ENCODE measurements at regions not wholly inside any gene's neighbourhood (a gene's known extent, or its start where the extent isn't known, plus 50 kb on each side); places are given as distances from the start of the nearest gene placed in this dataset.

DNA sequence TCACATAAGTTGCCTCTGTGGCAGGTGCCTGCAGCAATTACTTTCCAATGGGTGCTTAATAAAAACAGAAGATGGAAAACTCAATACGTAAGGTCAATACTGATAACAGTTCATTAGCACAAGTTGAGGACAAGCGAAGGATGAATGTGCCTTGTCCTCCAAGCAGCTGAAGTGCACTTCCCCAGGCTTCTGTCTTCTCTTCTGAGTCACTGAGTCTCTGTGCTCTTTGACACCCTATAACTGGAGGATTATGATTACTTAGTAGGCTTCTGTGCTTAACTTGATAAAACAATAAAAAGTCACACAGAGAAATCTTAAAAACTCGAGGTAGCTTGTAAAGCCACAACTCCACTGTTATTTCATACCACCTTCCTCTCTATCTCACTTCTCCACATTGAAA is 216.6 kb upstream of the ADCY2 start:
- ATAC-seq (ENCODE audit: low read depth) (no peak), DNase-seq (no peak)
- Histone ChIP-seq H3K4me1 (ENCODE audit: control insufficient read depth in 2 of 2, insufficient read depth in 2 of 2, low read length in 2 of 2) (no peaks in the 10 kb centered on the region), H3K9me3 (ENCODE audit: control extremely low read depth in 1 of 3, control insufficient read depth in 2 of 3, insufficient read depth in 1 of 3, low read length in 2 of 3) (peaks cover 0 to 3% (median 0%) of the 10 kb centered on the region in 3 donors), H3K4me3 (ENCODE audit: control extremely low read depth in 1 of 5, extremely low read depth in 1 of 5, insufficient read depth in 1 of 5, low read depth in 2 of 5, low read length in 4 of 5) (no peak overlapping the region), H3K27ac (ENCODE audit: low read length in 2 of 2) (no peak overlapping the region), H3K9ac (ENCODE audit: low read length) (no peak overlapping the region), H4K20me1 (ENCODE audit: control insufficient read depth, insufficient read depth, low read length, poor library complexity, severe bottlenecking) (no peaks in the 10 kb centered on the region), H3K79me2 (ENCODE audit: control insufficient read depth, insufficient read depth, low read length) (no peaks in the 10 kb centered on the region), H3K27me3 (replicated peaks in 1 of 4; ENCODE audit: control extremely low read depth in 1 of 4, control insufficient read depth in 3 of 4, insufficient read depth in 4 of 4, low read length in 3 of 4) (no peaks in the 10 kb centered on the region), H3K36me3 (replicated peaks in 1 of 2; ENCODE audit: control extremely low read depth in 1 of 2, control insufficient read depth in 1 of 2, extremely low read depth in 1 of 2, insufficient read depth in 2 of 2, low read length in 1 of 2) (no peaks in the 10 kb centered on the region), H2AFZ (ENCODE audit: insufficient read depth, low read depth, low read length, poor library complexity, severe bottlenecking) (no peak overlapping the region), H3K4me2 (replicated peaks; ENCODE audit: low read depth, low read length, poor library complexity, severe bottlenecking) (no peak overlapping the region)
- Mint-ChIP-seq H3K27ac (no peak overlapping the region), H3K4me1 (no peaks in the 10 kb centered on the region), H3K4me3 (no peak overlapping the region), H3K27me3 (no peaks in the 10 kb centered on the region), H3K9me3 (ENCODE audit: insufficient read depth) (peaks cover 3% of the 10 kb centered on the region)
- intact Hi-C loops (cut with micrococcal nuclease): no loop called here
- WGBS (ENCODE audit: insufficient coverage): 73% methylated on average over 2 of the region's 3 CpGs
- TF ChIP-seq, protein P1, sequence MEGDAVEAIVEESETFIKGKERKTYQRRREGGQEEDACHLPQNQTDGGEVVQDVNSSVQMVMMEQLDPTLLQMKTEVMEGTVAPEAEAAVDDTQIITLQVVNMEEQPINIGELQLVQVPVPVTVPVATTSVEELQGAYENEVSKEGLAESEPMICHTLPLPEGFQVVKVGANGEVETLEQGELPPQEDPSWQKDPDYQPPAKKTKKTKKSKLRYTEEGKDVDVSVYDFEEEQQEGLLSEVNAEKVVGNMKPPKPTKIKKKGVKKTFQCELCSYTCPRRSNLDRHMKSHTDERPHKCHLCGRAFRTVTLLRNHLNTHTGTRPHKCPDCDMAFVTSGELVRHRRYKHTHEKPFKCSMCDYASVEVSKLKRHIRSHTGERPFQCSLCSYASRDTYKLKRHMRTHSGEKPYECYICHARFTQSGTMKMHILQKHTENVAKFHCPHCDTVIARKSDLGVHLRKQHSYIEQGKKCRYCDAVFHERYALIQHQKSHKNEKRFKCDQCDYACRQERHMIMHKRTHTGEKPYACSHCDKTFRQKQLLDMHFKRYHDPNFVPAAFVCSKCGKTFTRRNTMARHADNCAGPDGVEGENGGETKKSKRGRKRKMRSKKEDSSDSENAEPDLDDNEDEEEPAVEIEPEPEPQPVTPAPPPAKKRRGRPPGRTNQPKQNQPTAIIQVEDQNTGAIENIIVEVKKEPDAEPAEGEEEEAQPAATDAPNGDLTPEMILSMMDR (IDR thresholded peaks at IDR 0.05): no peak
- no peak for TF ChIP-seq EZH2 (IDR thresholded peaks at IDR 0.05; ENCODE audit: borderline replicate concordance, insufficient read depth, low read depth, low read length, poor library complexity, severe bottlenecking)
- ChIA-PET CTCF (no interaction called here), POLR2A (no interaction called here)

DNA sequence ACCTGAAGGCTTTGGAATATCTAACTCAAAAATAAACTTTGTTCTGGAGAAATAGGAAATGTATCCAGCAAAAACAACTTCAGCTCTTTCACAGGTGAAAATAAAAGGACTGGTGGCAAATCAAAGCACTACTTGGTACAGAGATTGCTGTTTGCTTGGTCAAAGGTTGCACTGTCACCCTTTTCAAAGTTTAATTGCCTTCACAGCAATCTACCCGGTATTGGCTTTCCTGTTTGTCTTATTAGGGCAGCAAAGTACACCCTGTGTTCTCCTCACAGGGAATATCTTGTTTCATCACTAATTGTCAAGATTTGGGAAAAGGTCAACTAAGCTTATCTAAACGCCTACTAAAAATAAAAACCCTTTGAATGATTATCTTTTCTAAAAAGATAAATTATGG is 214.1 kb upstream of the ADCY2 start:
- Histone ChIP-seq H2AFZ (ENCODE audit: insufficient read depth, low read depth, low read length, poor library complexity, severe bottlenecking) (no peak overlapping the region), H3K79me2 (ENCODE audit: control insufficient read depth, insufficient read depth, low read length) (no peaks in the 10 kb centered on the region), H3K36me3 (replicated peaks in 1 of 2; ENCODE audit: control extremely low read depth in 1 of 2, control insufficient read depth in 1 of 2, extremely low read depth in 1 of 2, insufficient read depth in 2 of 2, low read length in 1 of 2) (no peaks in the 10 kb centered on the region), H3K9ac (ENCODE audit: low read length) (no peak overlapping the region), H3K27ac (ENCODE audit: low read length in 2 of 2) (no peak overlapping the region), H3K4me3 (ENCODE audit: control extremely low read depth in 1 of 5, extremely low read depth in 1 of 5, insufficient read depth in 1 of 5, low read depth in 2 of 5, low read length in 4 of 5) (no peak overlapping the region), H3K9me3 (ENCODE audit: control extremely low read depth in 1 of 3, control insufficient read depth in 2 of 3, insufficient read depth in 1 of 3, low read length in 2 of 3) (peaks cover 0 to 3% (median 0%) of the 10 kb centered on the region in 3 donors), H3K4me2 (replicated peaks; ENCODE audit: low read depth, low read length, poor library complexity, severe bottlenecking) (no peak overlapping the region), H4K20me1 (ENCODE audit: control insufficient read depth, insufficient read depth, low read length, poor library complexity, severe bottlenecking) (no peaks in the 10 kb centered on the region), H3K27me3 (replicated peaks in 1 of 4; ENCODE audit: control extremely low read depth in 1 of 4, control insufficient read depth in 3 of 4, insufficient read depth in 4 of 4, low read length in 3 of 4) (no peaks in the 10 kb centered on the region), H3K4me1 (ENCODE audit: control insufficient read depth in 2 of 2, insufficient read depth in 2 of 2, low read length in 2 of 2) (no peaks in the 10 kb centered on the region)
- CTCF ChIA-PET: no interaction called here
- TF ChIP-seq, protein P1 (IDR thresholded peaks at IDR 0.05): no peak
- no peak for TF ChIP-seq EZH2 (IDR thresholded peaks at IDR 0.05; ENCODE audit: borderline replicate concordance, insufficient read depth, low read depth, low read length, poor library complexity, severe bottlenecking)
- Mint-ChIP-seq H3K9me3 (ENCODE audit: insufficient read depth) (peaks cover 4% of the 10 kb centered on the region), H3K27ac (no peak overlapping the region), H3K27me3 (no peaks in the 10 kb centered on the region), H3K4me3 (no peak overlapping the region), H3K4me1 (no peaks in the 10 kb centered on the region)
- WGBS (ENCODE audit: insufficient coverage): no CpG with 5 or more reads among the region's 2 CpGs
- intact Hi-C loops (cut with micrococcal nuclease): no loop called here
- POLR2A ChIA-PET: no interaction called here
- ATAC-seq (ENCODE audit: low read depth) (no peak), DNase-seq (no peak)
